ENCODE measurements at regions not wholly inside any gene's neighbourhood (a gene's known extent, or its start where the extent isn't known, plus 50 kb on each side); places are given as distances from the start of the nearest gene placed in this dataset.
"Not testable (repeated sequence)": the region's sequence is repeated elsewhere in the genome, so short reads cannot be mapped to it uniquely, and the experiment has no call there.

DNA sequence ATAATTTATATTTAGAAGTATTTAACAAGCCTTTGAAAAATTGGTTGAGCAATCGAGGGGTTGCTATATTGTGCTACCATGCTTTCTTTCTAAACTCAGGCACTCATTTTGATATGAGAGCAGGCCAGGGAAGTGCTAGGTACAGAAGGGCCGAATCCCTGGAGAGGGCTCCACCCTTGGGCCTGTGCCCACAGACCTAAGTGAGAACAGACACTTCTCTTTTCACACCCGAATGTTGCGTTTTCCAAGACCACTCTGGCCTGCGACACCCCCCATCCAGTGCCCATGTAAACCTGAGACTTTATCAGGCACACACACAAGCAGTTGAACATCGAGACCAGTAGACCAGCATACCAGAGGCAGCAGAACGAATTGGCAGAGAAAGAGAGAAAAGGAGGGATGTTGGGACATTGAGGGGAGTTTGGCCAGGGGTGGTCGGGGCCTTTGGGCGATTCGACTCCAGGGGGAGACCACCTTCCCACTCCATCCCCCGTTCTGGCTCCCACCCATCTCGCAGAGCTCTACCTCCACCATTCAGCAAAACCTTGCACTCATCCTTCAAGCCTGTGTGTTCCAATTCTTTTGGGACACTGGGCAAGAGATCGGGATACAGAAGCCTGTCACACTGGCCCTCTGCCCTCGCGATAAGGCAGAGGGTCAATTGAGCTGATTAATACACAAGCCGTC lies 134.8 kb downstream of the FBXO4 start:
- H3K9me3 ChIP-seq (ENCODE audit: control insufficient read depth in 2 of 2, insufficient read depth in 1 of 2, low read depth in 1 of 2, low read length in 1 of 2), result no peaks in the 10 kb centered on the region
- no peak overlapping the region for H3K27ac ChIP-seq (ENCODE audit: low read depth in 1 of 3, low read length in 2 of 3)
- 82 to 88% (median 82%) methylated on average over 16 of the region's 16 CpGs for WGBS, 3 donors
- H3K27me3 ChIP-seq (ENCODE audit: control insufficient read depth in 3 of 3, insufficient read depth in 3 of 3, low read length in 3 of 3), result no peaks in the 10 kb centered on the region
- FAIRE-seq (no peak), DNase-seq (no peak)
- H3K36me3 ChIP-seq (ENCODE audit: control insufficient read depth in 3 of 3, insufficient read depth in 2 of 3, low read depth in 1 of 3, low read length in 3 of 3), result no peaks in the 10 kb centered on the region
- H3K4me3 ChIP-seq (ENCODE audit: low read depth in 1 of 3, low read length in 3 of 3), result no peak overlapping the region
- H3K4me1 ChIP-seq (ENCODE audit: control insufficient read depth in 3 of 3, insufficient read depth in 2 of 3, low read depth in 1 of 3, low read length in 2 of 3), result no peaks in the 10 kb centered on the region

DNA sequence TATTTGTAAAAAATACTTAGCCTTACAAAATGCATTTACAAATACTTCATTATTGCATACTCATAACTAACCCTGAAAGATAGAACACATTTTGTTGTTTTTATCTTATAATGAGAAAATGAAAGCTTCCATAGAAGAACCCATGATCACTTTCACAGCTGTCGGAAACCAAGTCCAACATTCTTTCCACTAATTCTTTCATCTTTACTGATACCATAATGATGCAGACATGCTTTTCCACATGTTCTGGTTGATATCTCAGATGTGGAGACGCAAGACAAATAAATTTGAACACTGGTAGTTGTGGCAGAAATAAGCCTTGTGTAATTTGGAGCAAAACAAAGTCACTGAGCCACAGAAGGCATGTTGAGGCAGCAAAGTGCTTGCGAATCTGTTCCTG lies 136.0 kb downstream of the FBXO4 start:
- H3K4me3 ChIP-seq (ENCODE audit: low read depth in 1 of 3, low read length in 3 of 3), result no peak overlapping the region
- no peaks in the 10 kb centered on the region for H3K27me3 ChIP-seq (ENCODE audit: control insufficient read depth in 3 of 3, insufficient read depth in 3 of 3, low read length in 3 of 3)
- H3K27ac ChIP-seq (ENCODE audit: low read depth in 1 of 3, low read length in 2 of 3), result no peak overlapping the region
- H3K36me3 ChIP-seq (ENCODE audit: control insufficient read depth in 3 of 3, insufficient read depth in 2 of 3, low read depth in 1 of 3, low read length in 3 of 3), result no peaks in the 10 kb centered on the region
- no peaks in the 10 kb centered on the region for H3K4me1 ChIP-seq (ENCODE audit: control insufficient read depth in 3 of 3, insufficient read depth in 2 of 3, low read depth in 1 of 3, low read length in 2 of 3)
- no peaks in the 10 kb centered on the region for H3K9me3 ChIP-seq (ENCODE audit: control insufficient read depth in 2 of 2, insufficient read depth in 1 of 2, low read depth in 1 of 2, low read length in 1 of 2)
- WGBS, 3 donors, result 73 to 80% (median 75%) methylated on average over 3 of the region's 3 CpGs
- DNase-seq, result no peak
- FAIRE-seq, result no peak

DNA sequence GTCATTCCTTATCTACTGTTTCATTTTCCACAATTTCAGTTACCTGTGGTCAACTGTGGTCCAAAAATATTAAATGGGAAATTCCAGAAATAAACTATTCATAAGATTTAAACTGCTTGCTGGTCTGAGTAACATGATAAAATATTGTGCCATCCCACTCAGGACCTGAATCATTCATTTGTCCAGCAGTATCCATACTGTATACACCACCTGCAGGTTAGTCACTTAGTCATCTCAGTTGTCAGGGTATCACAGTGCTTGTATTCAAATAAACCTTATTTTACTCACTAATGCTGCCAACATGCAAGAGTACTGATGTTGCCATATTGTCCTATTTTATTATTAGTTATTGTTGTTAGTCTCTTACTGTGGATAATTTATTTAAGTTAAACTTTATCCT lies 139.7 kb downstream of the FBXO4 start:
- no peak overlapping the region for H3K27ac ChIP-seq (ENCODE audit: low read depth in 1 of 3, low read length in 2 of 3)
- no peaks in the 10 kb centered on the region for H3K27me3 ChIP-seq (ENCODE audit: control insufficient read depth in 3 of 3, insufficient read depth in 3 of 3, low read length in 3 of 3)
- H3K9me3 ChIP-seq (ENCODE audit: control insufficient read depth in 2 of 2, insufficient read depth in 1 of 2, low read depth in 1 of 2, low read length in 1 of 2), result no peaks in the 10 kb centered on the region
- no peaks in the 10 kb centered on the region for H3K4me1 ChIP-seq (ENCODE audit: control insufficient read depth in 3 of 3, insufficient read depth in 2 of 3, low read depth in 1 of 3, low read length in 2 of 3)
- FAIRE-seq (no peak), DNase-seq (no peak)
- no peaks in the 10 kb centered on the region for H3K36me3 ChIP-seq (ENCODE audit: control insufficient read depth in 3 of 3, insufficient read depth in 2 of 3, low read depth in 1 of 3, low read length in 3 of 3)
- H3K4me3 ChIP-seq (ENCODE audit: low read depth in 1 of 3, low read length in 3 of 3), result no peak overlapping the region

DNA sequence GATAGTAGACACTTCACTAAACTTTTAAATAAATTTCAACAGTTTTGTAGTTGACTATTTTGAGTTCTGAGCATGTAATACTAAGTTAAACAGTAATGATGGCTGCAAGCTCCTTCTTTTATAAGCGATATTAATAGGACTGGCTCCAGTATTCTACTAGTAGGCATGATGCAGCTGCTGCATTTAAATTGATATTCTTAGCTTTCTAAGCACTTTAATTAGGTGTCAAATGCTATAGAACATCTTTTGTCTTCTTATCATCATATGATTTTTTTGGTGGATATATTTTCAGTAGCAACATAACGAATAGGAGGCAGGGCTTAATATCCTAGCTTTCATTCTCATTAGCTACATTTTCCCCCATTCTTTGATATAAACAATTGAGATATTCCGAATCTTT lies 141.1 kb downstream of the FBXO4 start:
- FAIRE-seq, result no peak
- Histone ChIP-seq H3K9me3 (ENCODE audit: control insufficient read depth in 2 of 2, insufficient read depth in 1 of 2, low read depth in 1 of 2, low read length in 1 of 2) (no peaks in the 10 kb centered on the region), H3K36me3 (ENCODE audit: control insufficient read depth in 3 of 3, insufficient read depth in 2 of 3, low read depth in 1 of 3, low read length in 3 of 3) (no peaks in the 10 kb centered on the region), H3K27ac (ENCODE audit: low read depth in 1 of 3, low read length in 2 of 3) (no peak overlapping the region), H3K4me1 (ENCODE audit: control insufficient read depth in 3 of 3, insufficient read depth in 2 of 3, low read depth in 1 of 3, low read length in 2 of 3) (no peaks in the 10 kb centered on the region), H3K4me3 (ENCODE audit: low read depth in 1 of 3, low read length in 3 of 3) (no peak overlapping the region), H3K27me3 (ENCODE audit: control insufficient read depth in 3 of 3, insufficient read depth in 3 of 3, low read length in 3 of 3) (no peaks in the 10 kb centered on the region)
- DNase-seq, result no peak
- WGBS, 3 donors, result 72 to 75% (median 73%) methylated on average over 3 of the region's 3 CpGs

DNA sequence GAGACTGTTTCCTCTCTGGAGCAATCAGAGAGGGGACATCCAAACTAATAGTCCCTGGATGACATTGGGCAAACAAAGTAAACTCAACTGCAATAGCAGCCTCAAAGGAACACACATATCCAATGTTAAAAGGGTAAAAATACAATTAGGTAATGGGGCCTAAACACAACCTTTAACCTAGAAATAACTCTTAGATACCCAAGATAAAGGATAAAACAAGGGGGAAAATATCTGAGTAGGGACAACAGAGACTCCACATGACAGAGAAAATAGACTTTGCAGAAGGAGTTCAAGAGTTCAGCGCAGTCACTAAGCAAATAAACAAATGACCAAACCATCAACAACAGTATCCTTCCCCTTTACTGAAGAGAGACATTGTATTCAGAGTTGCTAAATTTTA lies 149.3 kb downstream of the FBXO4 start:
- Histone ChIP-seq H3K4me1 (ENCODE audit: control insufficient read depth in 3 of 3, insufficient read depth in 2 of 3, low read depth in 1 of 3, low read length in 2 of 3) (no peaks in the 10 kb centered on the region), H3K9me3 (ENCODE audit: control insufficient read depth in 2 of 2, insufficient read depth in 1 of 2, low read depth in 1 of 2, low read length in 1 of 2) (peaks cover 0 to 2% of the 10 kb centered on the region in 2 donors), H3K36me3 (ENCODE audit: control insufficient read depth in 3 of 3, insufficient read depth in 2 of 3, low read depth in 1 of 3, low read length in 3 of 3) (no peaks in the 10 kb centered on the region), H3K4me3 (ENCODE audit: low read depth in 1 of 3, low read length in 3 of 3) (no peak overlapping the region), H3K27me3 (ENCODE audit: control insufficient read depth in 3 of 3, insufficient read depth in 3 of 3, low read length in 3 of 3) (no peaks in the 10 kb centered on the region), H3K27ac (ENCODE audit: low read depth in 1 of 3, low read length in 2 of 3) (no peak overlapping the region)
- FAIRE-seq (no peak), DNase-seq (no peak)
- 61 to 74% (median 62%) methylated on average over 1 of the region's 1 CpG for WGBS, 3 donors

GRCh38 chr5:42089705-42090104 lies 164.6 kb downstream of the FBXO4 start:
- no peak for FAIRE-seq
- DNase-seq, result no peak
- H3K27ac ChIP-seq (ENCODE audit: low read depth in 1 of 3, low read length in 2 of 3), result no peak overlapping the region
- no peaks in the 10 kb centered on the region for H3K36me3 ChIP-seq (ENCODE audit: control insufficient read depth in 3 of 3, insufficient read depth in 2 of 3, low read depth in 1 of 3, low read length in 3 of 3)
- no peaks in the 10 kb centered on the region for H3K9me3 ChIP-seq (ENCODE audit: control insufficient read depth in 2 of 2, insufficient read depth in 1 of 2, low read depth in 1 of 2, low read length in 1 of 2)
- no peak overlapping the region for H3K4me3 ChIP-seq (ENCODE audit: low read depth in 1 of 3, low read length in 3 of 3)
- no peaks in the 10 kb centered on the region for H3K4me1 ChIP-seq (ENCODE audit: control insufficient read depth in 3 of 3, insufficient read depth in 2 of 3, low read depth in 1 of 3, low read length in 2 of 3)
- WGBS, 3 donors, result 82 to 84% (median 83%) methylated on average over 4 of the region's 4 CpGs
- no peaks in the 10 kb centered on the region for H3K27me3 ChIP-seq (ENCODE audit: control insufficient read depth in 3 of 3, insufficient read depth in 3 of 3, low read length in 3 of 3)

DNA sequence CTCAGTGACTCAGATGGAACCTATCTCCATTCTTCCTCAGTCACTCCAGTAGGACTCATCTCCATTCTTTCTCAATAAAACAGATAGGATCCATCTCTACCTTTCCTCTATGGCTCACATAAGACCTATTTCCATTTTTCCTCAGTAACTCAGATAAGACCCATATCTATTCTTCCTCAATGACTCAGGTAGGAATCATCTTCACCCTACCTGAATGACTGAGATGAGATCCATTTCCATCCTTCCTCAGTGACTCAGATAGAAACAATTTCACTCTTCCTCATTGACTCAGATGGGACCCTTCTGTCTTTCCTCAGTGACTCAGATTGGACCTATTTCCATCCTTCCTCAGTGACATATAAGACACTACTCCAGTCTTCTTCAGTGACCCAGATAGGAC lies 165.1 kb downstream of the FBXO4 start:
- no peak for FAIRE-seq
- Histone ChIP-seq H3K4me1 (ENCODE audit: control insufficient read depth in 3 of 3, insufficient read depth in 2 of 3, low read depth in 1 of 3, low read length in 2 of 3) (no peaks in the 10 kb centered on the region), H3K9me3 (ENCODE audit: control insufficient read depth in 2 of 2, insufficient read depth in 1 of 2, low read depth in 1 of 2, low read length in 1 of 2) (no peaks in the 10 kb centered on the region)

GRCh38 chr5:42099846-42100245 lies 174.8 kb downstream of the FBXO4 start:
- not testable (repeated sequence) for H3K4me3 ChIP-seq (ENCODE audit: low read depth in 1 of 3, low read length in 3 of 3); FAIRE-seq; DNase-seq; H3K27ac ChIP-seq (ENCODE audit: low read depth in 1 of 3, low read length in 2 of 3); H3K4me1 ChIP-seq (ENCODE audit: control insufficient read depth in 3 of 3, insufficient read depth in 2 of 3, low read depth in 1 of 3, low read length in 2 of 3); H3K9me3 ChIP-seq (ENCODE audit: control insufficient read depth in 2 of 2, insufficient read depth in 1 of 2, low read depth in 1 of 2, low read length in 1 of 2); H3K36me3 ChIP-seq (ENCODE audit: control insufficient read depth in 3 of 3, insufficient read depth in 2 of 3, low read depth in 1 of 3, low read length in 3 of 3); H3K27me3 ChIP-seq (ENCODE audit: control insufficient read depth in 3 of 3, insufficient read depth in 3 of 3, low read length in 3 of 3)
- WGBS, 3 donors, result 66 to 78% (median 69%) methylated on average over 5 of the region's 5 CpGs

More for the DNA sequence above, 165.1 kb downstream of the FBXO4 start:
- Histone ChIP-seq H3K4me3 (ENCODE audit: low read depth in 1 of 3, low read length in 3 of 3) (no peak overlapping the region), H3K27ac (ENCODE audit: low read depth in 1 of 3, low read length in 2 of 3) (no peak overlapping the region), H3K27me3 (ENCODE audit: control insufficient read depth in 3 of 3, insufficient read depth in 3 of 3, low read length in 3 of 3) (no peaks in the 10 kb centered on the region), H3K36me3 (ENCODE audit: control insufficient read depth in 3 of 3, insufficient read depth in 2 of 3, low read depth in 1 of 3, low read length in 3 of 3) (no peaks in the 10 kb centered on the region)
- no peak for DNase-seq

DNA sequence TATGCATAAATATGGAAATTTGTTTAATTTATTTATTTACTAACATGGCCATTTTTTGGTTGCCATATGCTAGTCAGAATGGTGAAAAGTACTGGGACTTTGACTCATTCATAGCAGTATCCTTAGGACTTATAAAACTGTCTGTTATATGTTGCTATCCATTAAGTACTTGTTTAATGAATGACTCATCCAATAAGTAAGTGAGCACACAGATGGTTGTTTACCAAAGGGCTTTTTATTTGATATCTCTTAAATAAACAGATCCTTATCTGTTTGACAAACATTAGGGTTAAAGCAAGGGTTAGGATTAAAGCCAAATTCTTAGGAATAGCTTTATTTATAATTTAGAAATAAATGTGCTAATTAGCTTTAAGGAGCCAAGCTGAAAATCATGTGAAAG lies 183.4 kb downstream of the FBXO4 start:
- no peak for DNase-seq
- no peak overlapping the region for H3K4me3 ChIP-seq (ENCODE audit: low read depth in 1 of 3, low read length in 3 of 3)
- no peaks in the 10 kb centered on the region for H3K4me1 ChIP-seq (ENCODE audit: control insufficient read depth in 3 of 3, insufficient read depth in 2 of 3, low read depth in 1 of 3, low read length in 2 of 3)
- H3K36me3 ChIP-seq (ENCODE audit: control insufficient read depth in 3 of 3, insufficient read depth in 2 of 3, low read depth in 1 of 3, low read length in 3 of 3), result no peaks in the 10 kb centered on the region
- no peak for FAIRE-seq
- no peak overlapping the region for H3K27ac ChIP-seq (ENCODE audit: low read depth in 1 of 3, low read length in 2 of 3)
- H3K27me3 ChIP-seq (ENCODE audit: control insufficient read depth in 3 of 3, insufficient read depth in 3 of 3, low read length in 3 of 3), result no peaks in the 10 kb centered on the region
- H3K9me3 ChIP-seq (ENCODE audit: control insufficient read depth in 2 of 2, insufficient read depth in 1 of 2, low read depth in 1 of 2, low read length in 1 of 2), result peaks cover 0 to 27% of the 10 kb centered on the region in 2 donors

All from small intestine (tissue), 7 donors.